NCI-H1436 treated with DMSO at 0.1 percent for 48 hours (cell line): ENCODE measurements at regions not wholly inside any gene's neighbourhood (a gene's known extent, or its start where the extent isn't known, plus 50 kb on each side); places are given as distances from the start of the nearest gene placed in this dataset.
"Not testable (repeated sequence)": the region's sequence is repeated elsewhere in the genome, so short reads cannot be mapped to it uniquely, and the experiment has no call there.

Experiments
- DNase-seq: peaks from one replicate; lab custom pipeline; 2025; lab: John Stamatoyannopoulos, UW

DNA sequence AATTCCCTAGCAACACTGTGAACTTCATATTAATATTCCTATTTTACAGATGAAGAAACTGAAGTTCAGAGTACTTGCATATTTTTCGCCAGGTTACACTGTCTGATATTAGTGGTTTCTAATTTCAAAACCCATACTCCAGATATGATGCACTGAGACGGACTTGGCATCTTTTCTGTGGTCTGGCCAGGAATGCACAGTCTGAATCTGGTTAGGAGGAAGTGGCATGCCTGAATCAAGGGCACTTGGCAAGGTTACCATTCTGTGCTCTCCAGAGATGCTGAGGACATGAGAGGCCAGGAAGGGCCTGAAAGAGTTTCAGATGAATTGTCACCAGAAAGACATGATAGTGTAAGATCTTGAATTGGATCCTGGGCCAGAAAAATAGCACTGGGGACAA is 150.1 kb downstream of the HAO1 start:
- no peak for DNase-seq

DNA sequence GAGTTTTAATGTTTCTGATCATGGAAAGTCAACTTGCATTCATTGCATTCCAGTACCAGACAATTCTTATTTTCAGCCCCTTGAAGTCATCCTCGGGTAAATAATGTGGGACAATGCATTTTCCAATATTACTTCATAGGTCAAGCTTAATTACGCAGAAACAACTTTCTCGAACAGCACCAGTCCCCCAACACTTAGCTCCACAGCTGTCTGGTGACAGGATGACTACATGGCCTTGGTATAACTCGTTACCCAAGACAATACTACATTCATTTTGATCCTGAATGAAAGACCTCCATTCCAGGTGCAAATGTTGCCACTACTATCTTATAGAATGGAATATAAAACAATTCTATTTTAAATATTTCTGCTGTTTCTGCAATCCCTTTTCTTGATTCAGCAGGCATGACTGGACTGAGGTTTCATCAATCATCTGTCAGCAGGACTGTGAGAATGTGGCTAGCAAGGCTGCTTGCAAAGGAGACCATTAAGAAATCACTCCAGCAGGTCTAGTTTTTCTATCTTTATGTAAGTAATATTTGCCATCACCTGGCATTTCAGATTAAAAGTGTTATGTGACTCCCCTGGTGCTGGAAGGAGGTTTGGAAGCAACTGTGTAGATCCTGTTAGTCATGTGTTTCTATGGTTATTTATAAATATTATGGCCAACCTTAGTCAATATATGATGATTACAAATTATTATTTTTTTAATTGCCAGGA is 147.9 kb downstream of the HAO1 start:
- DNase-seq: no peak

DNA sequence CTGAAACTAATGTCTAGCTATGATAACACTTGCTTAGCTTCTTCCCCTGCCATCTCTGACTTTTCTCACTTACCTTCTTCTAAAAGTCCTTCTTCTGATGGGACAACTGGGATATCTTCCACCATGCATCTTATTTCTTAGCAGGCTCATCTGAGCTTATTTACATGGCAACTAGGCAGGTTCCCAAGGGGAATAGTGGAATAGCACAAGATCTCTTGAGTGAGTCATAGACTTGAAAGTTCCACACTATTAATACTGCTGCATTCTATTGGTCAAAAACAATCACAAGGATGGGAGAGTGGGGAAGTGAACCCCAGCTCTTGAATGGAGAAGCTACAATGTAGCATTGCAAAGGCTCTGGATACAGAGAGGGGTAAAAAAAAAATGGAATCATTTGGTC is 142.1 kb downstream of the HAO1 start:
- no peak for DNase-seq

DNA sequence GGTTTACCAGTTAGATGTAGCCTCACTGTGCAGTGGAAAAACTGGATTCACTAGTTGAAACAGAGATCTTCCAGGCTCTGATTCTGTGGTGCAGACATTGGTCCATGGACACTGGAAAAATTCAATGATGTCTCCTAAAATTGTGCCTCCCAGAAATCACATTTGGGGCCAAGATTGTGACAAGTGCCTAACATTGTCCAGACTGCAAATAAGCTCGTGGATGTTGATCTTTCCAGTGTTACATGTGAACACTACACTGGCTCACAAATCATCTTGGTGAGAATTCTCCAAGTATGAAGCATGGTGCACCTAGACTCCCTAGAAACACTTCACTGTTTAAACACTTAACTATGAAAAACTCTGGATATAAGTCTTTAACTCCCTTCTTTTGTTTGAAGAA is 140.4 kb downstream of the HAO1 start:
- no peak for DNase-seq

DNA sequence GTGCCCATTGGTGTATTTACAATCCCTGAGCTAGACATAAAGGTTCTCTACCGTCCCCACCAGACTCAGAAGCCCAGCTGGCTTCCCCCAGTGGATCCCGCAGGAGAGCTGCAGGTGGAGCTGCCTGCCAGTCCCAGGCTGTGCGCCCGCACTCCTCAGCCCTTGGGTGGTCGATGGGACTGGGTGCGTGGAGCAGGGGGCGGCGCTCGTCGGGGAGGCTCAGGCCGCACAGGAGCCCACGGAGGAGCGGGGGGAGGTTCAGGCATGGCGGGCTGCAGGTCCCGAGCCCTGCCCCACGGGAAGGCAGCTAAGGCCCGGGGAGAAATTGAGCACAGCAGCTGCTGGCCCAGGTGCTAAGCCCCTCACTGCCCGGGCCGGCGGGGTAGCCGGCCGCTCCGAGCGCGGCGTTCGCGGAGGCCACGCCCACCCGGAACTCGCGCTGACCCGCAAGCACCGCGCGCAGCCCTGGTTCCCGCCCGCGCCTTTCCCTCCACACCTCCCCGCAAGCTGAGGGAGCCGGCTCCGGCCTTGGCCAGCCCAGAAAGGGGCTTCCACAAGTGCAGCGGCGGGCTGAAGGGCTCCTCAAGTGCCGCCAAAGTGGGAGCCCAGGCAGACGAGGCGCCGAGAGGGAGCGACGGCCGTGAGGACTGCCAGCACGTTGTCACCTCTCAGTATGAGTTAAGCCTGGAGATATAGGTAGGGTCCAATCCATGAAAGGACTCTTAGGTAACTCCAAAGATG is 136.7 kb downstream of the HAO1 start:
- DNase-seq: not testable (repeated sequence)

DNA sequence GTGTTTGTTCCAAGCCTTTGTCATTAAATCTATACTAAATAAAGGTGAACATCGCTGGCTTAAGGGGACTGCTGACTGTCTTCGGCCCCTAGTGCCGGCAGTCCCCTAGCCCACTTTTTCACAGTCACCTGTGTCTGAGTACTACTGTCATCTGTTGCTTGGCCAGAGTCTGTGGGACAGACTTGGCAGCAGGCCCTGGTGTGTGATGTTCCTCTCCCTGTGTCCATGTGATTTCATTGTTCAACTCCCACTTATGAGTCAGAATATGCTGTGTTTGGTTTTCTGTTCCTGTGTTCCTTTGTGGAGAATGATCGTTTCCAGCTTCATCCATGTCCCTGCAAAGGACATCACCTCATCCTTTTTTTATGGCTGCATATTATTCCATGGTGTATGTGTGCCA is 133.4 kb downstream of the HAO1 start:
- no peak for DNase-seq

DNA sequence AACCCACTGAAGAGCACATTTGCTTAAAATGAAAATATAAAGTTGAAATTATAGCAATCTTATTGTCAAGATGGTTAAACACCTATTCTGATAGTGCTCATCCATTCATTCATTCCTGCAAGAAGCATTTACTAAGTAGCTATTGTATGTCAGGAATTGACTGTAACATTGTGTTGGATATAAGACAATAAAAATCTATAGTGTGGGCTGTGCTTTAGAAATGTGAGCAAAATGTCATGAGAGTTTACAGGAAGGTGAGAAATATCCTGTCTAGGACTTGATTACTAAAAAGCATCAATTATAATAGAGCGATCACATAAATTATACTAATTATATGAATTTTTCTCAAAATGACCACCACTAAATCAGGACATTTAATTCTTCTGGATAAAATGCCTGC is 123.0 kb downstream of the HAO1 start:
- DNase-seq: no peak

DNA sequence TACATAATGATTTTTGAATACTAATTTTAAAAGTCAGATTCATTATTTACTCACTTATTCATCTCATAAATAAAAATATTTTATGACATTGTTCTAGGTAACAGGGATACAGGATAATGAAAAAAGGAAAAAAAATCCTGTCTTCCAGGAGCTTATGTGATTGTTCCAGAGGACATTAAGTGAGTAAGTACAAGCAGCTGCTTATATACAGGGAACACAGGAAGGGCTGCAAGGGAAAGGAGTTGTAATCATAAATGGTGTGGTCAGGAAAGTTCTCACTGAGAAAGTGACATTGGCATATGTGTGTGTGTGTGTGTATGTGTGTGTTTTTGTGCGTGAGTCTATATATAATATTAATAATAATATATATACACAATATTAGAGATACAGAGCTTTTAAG is 121.8 kb downstream of the HAO1 start:
- DNase-seq: no peak

DNA sequence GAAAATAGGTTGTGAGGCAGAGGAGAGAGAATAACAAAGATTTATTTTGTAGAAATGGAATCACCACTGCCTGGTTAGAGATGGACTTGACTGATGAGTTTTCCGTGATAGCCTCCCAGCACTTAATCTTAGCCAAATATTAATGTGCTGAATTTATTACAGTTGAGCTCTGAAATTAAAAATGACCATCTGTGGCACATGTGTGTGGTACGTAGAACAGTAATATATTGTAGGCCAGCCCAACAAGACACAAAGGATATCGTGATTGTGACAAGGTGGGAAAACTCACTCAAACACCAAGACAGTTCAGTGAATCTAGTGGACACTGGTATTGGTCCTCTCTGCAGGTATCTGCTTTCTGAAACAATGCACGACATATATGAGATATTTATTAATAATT is 119.4 kb downstream of the HAO1 start:
- DNase-seq: no peak

DNA sequence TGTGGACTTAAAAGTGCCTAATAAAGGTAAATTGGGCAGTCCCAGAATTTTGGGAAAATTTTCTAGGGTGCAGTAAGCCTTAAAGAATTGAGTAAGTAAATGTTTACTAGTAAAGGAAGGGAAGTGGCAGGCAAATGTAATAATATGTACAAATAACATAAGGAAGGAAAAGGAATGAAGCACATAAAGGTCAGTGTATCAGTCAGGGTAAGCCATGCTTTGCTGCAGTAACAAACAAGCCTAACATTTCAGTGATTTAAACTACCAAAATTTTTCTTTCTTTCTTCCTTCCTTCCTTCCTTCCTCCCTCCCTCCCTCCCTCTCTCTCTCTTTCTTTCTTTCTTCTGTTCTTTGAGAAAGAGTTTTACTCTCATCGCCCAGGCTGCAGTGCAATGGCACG is 117.5 kb downstream of the HAO1 start:
- no peak for DNase-seq

DNA sequence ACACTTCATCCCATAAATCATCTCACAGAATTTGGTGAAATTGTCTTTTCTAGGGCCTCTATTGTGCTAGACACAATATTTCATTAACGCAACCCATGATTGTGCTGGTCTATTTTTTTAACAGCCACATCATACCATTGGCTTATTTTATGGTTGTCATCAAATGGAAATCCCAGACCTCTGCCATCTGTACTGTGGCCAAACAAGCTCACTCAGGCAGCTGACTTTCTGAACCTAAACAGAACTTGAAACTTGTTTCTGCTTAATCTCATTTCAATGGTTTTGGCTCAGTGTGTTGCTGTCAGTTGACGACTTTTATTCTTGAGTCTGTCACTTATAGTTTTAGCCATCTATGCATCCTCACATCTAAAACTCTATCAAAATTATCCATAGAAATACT is 111.8 kb downstream of the HAO1 start:
- DNase-seq: no peak

DNA sequence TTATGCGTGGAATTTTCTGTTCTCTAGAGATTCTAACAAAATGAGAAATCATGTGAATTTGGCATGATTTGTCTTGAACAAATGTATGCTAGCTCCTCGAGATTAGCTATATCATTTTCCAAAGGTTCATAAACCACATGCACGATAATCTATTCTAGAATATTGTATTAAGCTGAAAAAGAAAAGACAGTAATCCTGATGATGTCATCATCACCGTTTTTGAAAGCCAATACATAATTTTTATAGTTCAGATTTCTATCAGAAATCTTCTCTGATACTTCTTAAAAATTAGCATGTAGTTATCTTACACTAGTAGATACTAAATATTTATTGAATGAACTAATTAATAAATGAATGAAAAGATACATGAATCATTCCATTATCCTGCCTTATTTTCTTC is 111.2 kb downstream of the HAO1 start:
- DNase-seq: no peak

DNA sequence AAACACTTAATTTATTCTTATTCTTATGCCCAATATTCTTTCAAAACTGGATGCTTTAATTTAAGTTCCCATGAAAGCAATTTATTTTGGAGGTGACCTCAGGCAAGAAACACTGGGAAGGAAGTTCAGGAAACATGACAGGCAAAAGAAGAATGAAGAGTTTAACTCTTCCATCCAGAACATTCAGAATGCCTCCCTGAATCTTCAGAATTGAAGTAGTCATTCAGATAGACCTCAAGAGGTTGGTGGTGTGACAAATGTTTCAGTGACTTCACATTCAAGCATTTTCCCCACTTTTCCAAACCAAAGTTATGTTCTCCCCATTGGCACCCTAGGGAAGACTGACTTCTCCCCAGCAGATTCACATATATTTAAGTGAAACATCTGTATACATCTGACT is 110.5 kb downstream of the HAO1 start:
- no peak for DNase-seq
